ENCODE measurements at regions not wholly inside any gene's neighbourhood (a gene's known extent, or its start where the extent isn't known, plus 50 kb on each side); places are given as distances from the start of the nearest gene placed in this dataset.

- no peak overlapping the region for H3K27ac ChIP-seq (ENCODE audit: low read depth, low read length)
- no peaks in the 10 kb centered on the region for H3F3A ChIP-seq (ENCODE audit: insufficient read depth)
- no peaks in the 10 kb centered on the region for H3K27me3 ChIP-seq (ENCODE audit: low read length)
- no peaks in the 10 kb centered on the region for H3K36me3 ChIP-seq (ENCODE audit: low read length)
- no peaks in the 10 kb centered on the region for H3K9me2 ChIP-seq (replicated peaks; ENCODE audit: insufficient read depth, low read length)
- no peak overlapping the region for H3K4me2 ChIP-seq (ENCODE audit: low read depth, low read length, poor library complexity, severe bottlenecking)
- H3K79me2 ChIP-seq (ENCODE audit: insufficient read depth, low read length) = no peaks in the 10 kb centered on the region
- H4K20me1 ChIP-seq (ENCODE audit: low read depth, low read length) = no peaks in the 10 kb centered on the region
- H3K9ac ChIP-seq (ENCODE audit: low read length) = no peak overlapping the region
- no peak for TF ChIP-seq EZH2phosphoT487 (conservative IDR thresholded peaks at IDR 0.05; ENCODE audit: low read length)
- no peak for TF ChIP-seq CTCF (IDR thresholded peaks at IDR 0.05; ENCODE audit: insufficient read depth, low read length, poor library complexity, severe bottlenecking)
- no peak overlapping the region for H2AFZ ChIP-seq (ENCODE audit: low read depth, low read length, severe bottlenecking)
- H3K4me3 ChIP-seq (ENCODE audit: insufficient read depth, low read length, poor library complexity, severe bottlenecking) = no peak overlapping the region
- no peaks in the 10 kb centered on the region for H3K9me3 ChIP-seq (ENCODE audit: insufficient read depth, low read length)
These were observed 90.9 kb upstream of the CDH7 start for GRCh38 chr18:65659912-65660311.

DNA sequence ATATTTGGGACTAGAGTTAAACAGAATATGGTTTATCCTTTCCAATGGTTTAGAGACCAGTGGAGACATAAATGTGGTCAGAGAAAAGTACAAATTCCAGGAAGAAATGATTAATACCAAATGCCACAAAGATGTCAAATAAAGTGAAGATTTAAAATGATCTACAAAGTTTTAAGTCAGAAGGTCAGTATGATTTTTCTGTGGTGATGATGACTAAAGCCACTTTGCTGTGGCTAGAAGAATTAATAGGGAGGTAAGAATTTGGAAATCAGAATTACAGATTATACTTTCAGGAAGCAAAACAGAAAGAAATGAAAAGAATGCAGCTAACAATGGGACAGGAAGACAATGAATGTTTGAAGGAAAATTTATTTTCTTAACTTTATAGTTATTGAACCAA is 91.5 kb upstream of the CDH7 start:
- no peak overlapping the region for H3K4me2 ChIP-seq (ENCODE audit: low read depth, low read length, poor library complexity, severe bottlenecking)
- H2AFZ ChIP-seq (ENCODE audit: low read depth, low read length, severe bottlenecking) = no peak overlapping the region
- no peak overlapping the region for H3K4me3 ChIP-seq (ENCODE audit: insufficient read depth, low read length, poor library complexity, severe bottlenecking)
- H3K9me2 ChIP-seq (replicated peaks; ENCODE audit: insufficient read depth, low read length) = no peaks in the 10 kb centered on the region
- H3F3A ChIP-seq (ENCODE audit: insufficient read depth) = no peaks in the 10 kb centered on the region
- H3K27me3 ChIP-seq (ENCODE audit: low read length) = no peaks in the 10 kb centered on the region
- no peak for TF ChIP-seq CTCF (IDR thresholded peaks at IDR 0.05; ENCODE audit: insufficient read depth, low read length, poor library complexity, severe bottlenecking)
- TF ChIP-seq EZH2phosphoT487 (conservative IDR thresholded peaks at IDR 0.05; ENCODE audit: low read length) = no peak
- H4K20me1 ChIP-seq (ENCODE audit: low read depth, low read length) = no peaks in the 10 kb centered on the region
- no peak overlapping the region for H3K9ac ChIP-seq (ENCODE audit: low read length)
- H3K79me2 ChIP-seq (ENCODE audit: insufficient read depth, low read length) = no peaks in the 10 kb centered on the region
- H3K27ac ChIP-seq (ENCODE audit: low read depth, low read length) = no peak overlapping the region
- H3K36me3 ChIP-seq (ENCODE audit: low read length) = no peaks in the 10 kb centered on the region
- no peaks in the 10 kb centered on the region for H3K9me3 ChIP-seq (ENCODE audit: insufficient read depth, low read length)

GRCh38 chr18:65651192-65651591 is 99.6 kb upstream of the CDH7 start:
- Histone ChIP-seq H3K9ac (ENCODE audit: low read length) (no peak overlapping the region), H3K27ac (ENCODE audit: low read depth, low read length) (no peak overlapping the region), H3K27me3 (ENCODE audit: low read length) (no peaks in the 10 kb centered on the region), H2AFZ (ENCODE audit: low read depth, low read length, severe bottlenecking) (no peak overlapping the region), H3K9me3 (ENCODE audit: insufficient read depth, low read length) (no peaks in the 10 kb centered on the region), H3K36me3 (ENCODE audit: low read length) (no peaks in the 10 kb centered on the region), H4K20me1 (ENCODE audit: low read depth, low read length) (no peaks in the 10 kb centered on the region), H3F3A (ENCODE audit: insufficient read depth) (no peaks in the 10 kb centered on the region), H3K9me2 (replicated peaks; ENCODE audit: insufficient read depth, low read length) (no peaks in the 10 kb centered on the region), H3K4me3 (ENCODE audit: insufficient read depth, low read length, poor library complexity, severe bottlenecking) (no peak overlapping the region), H3K79me2 (ENCODE audit: insufficient read depth, low read length) (no peaks in the 10 kb centered on the region), H3K4me2 (ENCODE audit: low read depth, low read length, poor library complexity, severe bottlenecking) (no peak overlapping the region)
- TF ChIP-seq EZH2phosphoT487 (conservative IDR thresholded peaks at IDR 0.05; ENCODE audit: low read length) (no peak), CTCF (IDR thresholded peaks at IDR 0.05; ENCODE audit: insufficient read depth, low read length, poor library complexity, severe bottlenecking) (no peak)

DNA sequence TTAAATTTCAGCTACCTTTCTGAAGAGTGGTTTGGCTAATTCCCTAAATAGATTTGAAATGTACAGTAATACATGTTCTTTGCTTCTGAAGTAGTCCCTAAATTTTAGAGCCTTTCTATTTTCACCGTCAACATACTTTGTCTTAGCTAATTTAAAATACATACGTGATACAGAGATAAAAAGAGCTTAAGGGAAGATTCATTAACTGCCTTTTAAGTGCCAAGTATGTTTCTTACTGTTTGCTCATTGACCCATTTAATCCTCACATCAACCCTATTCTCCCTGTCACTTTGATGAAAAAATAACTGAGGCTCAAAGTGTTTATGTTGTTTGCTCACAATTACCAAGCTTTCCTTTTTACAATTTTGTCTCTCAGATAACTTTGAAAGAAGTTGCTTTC is 118.6 kb upstream of the CDH7 start:
- Histone ChIP-seq H3K27ac (ENCODE audit: low read depth, low read length) (no peak overlapping the region), H4K20me1 (ENCODE audit: low read depth, low read length) (no peaks in the 10 kb centered on the region), H3K9ac (ENCODE audit: low read length) (no peak overlapping the region), H3K36me3 (ENCODE audit: low read length) (no peaks in the 10 kb centered on the region), H3K9me2 (replicated peaks; ENCODE audit: insufficient read depth, low read length) (no peaks in the 10 kb centered on the region), H2AFZ (ENCODE audit: low read depth, low read length, severe bottlenecking) (no peak overlapping the region), H3K9me3 (ENCODE audit: insufficient read depth, low read length) (no peaks in the 10 kb centered on the region), H3F3A (ENCODE audit: insufficient read depth) (no peaks in the 10 kb centered on the region), H3K79me2 (ENCODE audit: insufficient read depth, low read length) (no peaks in the 10 kb centered on the region), H3K27me3 (ENCODE audit: low read length) (no peaks in the 10 kb centered on the region), H3K4me2 (ENCODE audit: low read depth, low read length, poor library complexity, severe bottlenecking) (no peak overlapping the region), H3K4me3 (ENCODE audit: insufficient read depth, low read length, poor library complexity, severe bottlenecking) (no peak overlapping the region)
- no peak for TF ChIP-seq EZH2phosphoT487 (conservative IDR thresholded peaks at IDR 0.05; ENCODE audit: low read length)
- no peak for TF ChIP-seq CTCF (IDR thresholded peaks at IDR 0.05; ENCODE audit: insufficient read depth, low read length, poor library complexity, severe bottlenecking)

All from SU-DHL-6 (cell line).